ENCODE measurements at regions not wholly inside any gene's neighbourhood (a gene's known extent, or its start where the extent isn't known, plus 50 kb on each side); places are given as distances from the start of the nearest gene placed in this dataset.

DNA sequence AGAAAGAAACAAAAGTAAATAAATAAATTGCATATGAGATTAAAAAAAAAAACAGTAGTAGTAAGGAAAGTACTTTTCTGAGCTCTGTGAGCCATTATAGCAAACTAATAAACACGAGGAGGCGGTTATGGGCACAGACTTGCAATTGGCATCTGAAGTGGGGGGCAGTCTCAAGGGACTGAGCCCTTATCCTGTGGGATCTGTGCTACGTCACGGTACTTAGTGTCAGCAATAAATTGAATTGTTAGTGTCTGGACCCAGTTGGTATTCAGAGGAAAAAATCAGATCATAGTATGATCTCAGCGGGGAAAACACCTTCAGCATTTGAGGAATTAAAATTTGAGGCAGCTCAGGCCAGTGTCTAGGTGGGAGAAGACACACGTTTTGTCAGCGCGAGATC is 76.6 kb upstream of the TEX51 start:
- TF ChIP-seq, protein P1, sequence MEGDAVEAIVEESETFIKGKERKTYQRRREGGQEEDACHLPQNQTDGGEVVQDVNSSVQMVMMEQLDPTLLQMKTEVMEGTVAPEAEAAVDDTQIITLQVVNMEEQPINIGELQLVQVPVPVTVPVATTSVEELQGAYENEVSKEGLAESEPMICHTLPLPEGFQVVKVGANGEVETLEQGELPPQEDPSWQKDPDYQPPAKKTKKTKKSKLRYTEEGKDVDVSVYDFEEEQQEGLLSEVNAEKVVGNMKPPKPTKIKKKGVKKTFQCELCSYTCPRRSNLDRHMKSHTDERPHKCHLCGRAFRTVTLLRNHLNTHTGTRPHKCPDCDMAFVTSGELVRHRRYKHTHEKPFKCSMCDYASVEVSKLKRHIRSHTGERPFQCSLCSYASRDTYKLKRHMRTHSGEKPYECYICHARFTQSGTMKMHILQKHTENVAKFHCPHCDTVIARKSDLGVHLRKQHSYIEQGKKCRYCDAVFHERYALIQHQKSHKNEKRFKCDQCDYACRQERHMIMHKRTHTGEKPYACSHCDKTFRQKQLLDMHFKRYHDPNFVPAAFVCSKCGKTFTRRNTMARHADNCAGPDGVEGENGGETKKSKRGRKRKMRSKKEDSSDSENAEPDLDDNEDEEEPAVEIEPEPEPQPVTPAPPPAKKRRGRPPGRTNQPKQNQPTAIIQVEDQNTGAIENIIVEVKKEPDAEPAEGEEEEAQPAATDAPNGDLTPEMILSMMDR (IDR thresholded peaks at IDR 0.05): no peak
- no peak for TF ChIP-seq POLR2AphosphoS5 (IDR thresholded peaks at IDR 0.05)

Measured in prostate gland (tissue), 2 donors.